ENCODE measurements at regions not wholly inside any gene's neighbourhood (a gene's known extent, or its start where the extent isn't known, plus 50 kb on each side); places are given as distances from the start of the nearest gene placed in this dataset.

DNA sequence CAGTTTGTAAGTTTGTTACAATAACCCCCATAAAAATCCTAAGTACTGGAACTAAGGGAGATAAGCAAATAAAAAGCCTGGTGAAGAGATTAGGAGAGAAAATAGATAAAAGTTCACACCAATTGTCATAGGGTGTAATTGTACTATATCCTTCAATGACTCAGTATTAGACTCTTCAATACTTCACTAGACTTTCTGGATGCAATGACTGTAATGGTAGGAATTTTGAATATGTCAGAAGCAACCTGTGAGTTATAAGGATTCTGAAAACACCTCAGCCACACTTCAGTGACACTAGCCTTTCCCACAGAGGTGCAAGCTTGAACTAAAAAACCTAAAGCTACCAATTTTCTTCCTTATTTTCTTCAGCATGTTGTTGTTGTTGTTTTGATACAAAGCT is 147.9 kb downstream of the PTGER3 start:
- H3K27me3 ChIP-seq: no peaks in the 10 kb centered on the region
- TF ChIP-seq EP300 (IDR thresholded peaks at IDR 0.05): no peak
- TF ChIP-seq POLR2A (IDR thresholded peaks at IDR 0.05): no peak
- no peak for TF ChIP-seq POLR2AphosphoS5 (IDR thresholded peaks at IDR 0.05)
- TF ChIP-seq, protein P1, sequence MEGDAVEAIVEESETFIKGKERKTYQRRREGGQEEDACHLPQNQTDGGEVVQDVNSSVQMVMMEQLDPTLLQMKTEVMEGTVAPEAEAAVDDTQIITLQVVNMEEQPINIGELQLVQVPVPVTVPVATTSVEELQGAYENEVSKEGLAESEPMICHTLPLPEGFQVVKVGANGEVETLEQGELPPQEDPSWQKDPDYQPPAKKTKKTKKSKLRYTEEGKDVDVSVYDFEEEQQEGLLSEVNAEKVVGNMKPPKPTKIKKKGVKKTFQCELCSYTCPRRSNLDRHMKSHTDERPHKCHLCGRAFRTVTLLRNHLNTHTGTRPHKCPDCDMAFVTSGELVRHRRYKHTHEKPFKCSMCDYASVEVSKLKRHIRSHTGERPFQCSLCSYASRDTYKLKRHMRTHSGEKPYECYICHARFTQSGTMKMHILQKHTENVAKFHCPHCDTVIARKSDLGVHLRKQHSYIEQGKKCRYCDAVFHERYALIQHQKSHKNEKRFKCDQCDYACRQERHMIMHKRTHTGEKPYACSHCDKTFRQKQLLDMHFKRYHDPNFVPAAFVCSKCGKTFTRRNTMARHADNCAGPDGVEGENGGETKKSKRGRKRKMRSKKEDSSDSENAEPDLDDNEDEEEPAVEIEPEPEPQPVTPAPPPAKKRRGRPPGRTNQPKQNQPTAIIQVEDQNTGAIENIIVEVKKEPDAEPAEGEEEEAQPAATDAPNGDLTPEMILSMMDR (IDR thresholded peaks at IDR 0.05): no peak
- no peak overlapping the region for H3K4me3 ChIP-seq
- no peak for DNase-seq (ENCODE audit: low spot score in 2 of 2)
- H3K9me3 ChIP-seq: no peaks in the 10 kb centered on the region
- H3K36me3 ChIP-seq: no peaks in the 10 kb centered on the region
- H3K27ac ChIP-seq: no peak overlapping the region
- H3K4me1 ChIP-seq: no peaks in the 10 kb centered on the region

DNA sequence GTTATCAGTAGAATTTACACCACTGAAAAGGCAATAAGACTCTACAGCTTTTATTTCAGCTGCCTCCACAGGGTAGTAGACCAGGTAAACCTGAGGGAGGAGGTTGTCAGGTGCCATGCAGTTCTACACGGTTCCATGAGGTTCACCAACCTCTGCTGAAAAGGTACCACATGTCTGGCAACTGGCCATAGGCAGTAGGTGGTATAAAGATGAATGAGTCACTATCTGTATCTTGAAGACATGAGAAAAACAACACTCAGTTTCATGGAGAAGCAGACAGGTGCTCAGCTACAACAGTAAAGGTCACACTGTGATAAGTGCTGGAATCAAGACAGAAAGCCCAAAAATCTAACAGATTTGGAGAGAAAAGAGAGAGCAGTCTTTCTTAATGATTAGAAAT is 145.4 kb downstream of the PTGER3 start:
- Histone ChIP-seq H3K27me3 (no peaks in the 10 kb centered on the region), H3K4me3 (no peak overlapping the region), H3K27ac (no peak overlapping the region), H3K4me1 (no peaks in the 10 kb centered on the region), H3K9me3 (no peaks in the 10 kb centered on the region), H3K36me3 (no peaks in the 10 kb centered on the region)
- DNase-seq (ENCODE audit: low spot score in 2 of 2): no peak
- WGBS: 40% methylated on average over 1 of the region's 1 CpG
- TF ChIP-seq, protein P1 (IDR thresholded peaks at IDR 0.05): no peak
- TF ChIP-seq POLR2A (IDR thresholded peaks at IDR 0.05): no peak
- no peak for TF ChIP-seq POLR2AphosphoS5 (IDR thresholded peaks at IDR 0.05)

DNA sequence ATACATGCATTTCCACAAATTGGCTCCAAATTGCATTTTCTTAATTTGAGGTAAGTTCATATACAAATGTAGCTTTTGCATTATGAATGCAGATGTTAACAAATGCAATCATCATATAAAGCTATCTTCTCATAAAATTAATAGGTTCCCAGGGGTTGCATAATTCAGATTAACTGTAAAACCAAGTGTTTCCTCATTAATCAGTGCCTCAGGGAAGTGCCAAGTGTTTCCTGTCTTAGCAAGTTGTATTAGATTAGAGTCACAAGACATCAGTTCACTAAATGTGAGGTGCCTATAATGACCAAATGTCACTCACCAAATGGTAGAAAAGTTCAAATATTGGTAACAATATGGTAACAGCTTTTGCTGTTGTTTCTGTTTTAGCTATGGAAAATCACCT is 140.8 kb downstream of the PTGER3 start:
- Histone ChIP-seq H3K4me3 (no peak overlapping the region), H3K9me3 (no peaks in the 10 kb centered on the region), H3K4me1 (no peaks in the 10 kb centered on the region), H3K36me3 (no peaks in the 10 kb centered on the region), H3K27me3 (no peaks in the 10 kb centered on the region), H3K27ac (no peak overlapping the region)
- no peak for DNase-seq (ENCODE audit: low spot score in 2 of 2)
- no peak for TF ChIP-seq POLR2AphosphoS5 (IDR thresholded peaks at IDR 0.05)
- TF ChIP-seq, protein P1 (IDR thresholded peaks at IDR 0.05): no peak
- TF ChIP-seq POLR2A (IDR thresholded peaks at IDR 0.05): no peak
- TF ChIP-seq EP300 (IDR thresholded peaks at IDR 0.05): no peak

GRCh38 chr1:70907563-70908310 is 139.9 kb downstream of the PTGER3 start:
- H3K27me3 ChIP-seq: no peaks in the 10 kb centered on the region
- no peak overlapping the region for H3K4me3 ChIP-seq
- 80% methylated on average over 8 of the region's 8 CpGs for WGBS
- H3K9me3 ChIP-seq: no peaks in the 10 kb centered on the region
- no peaks in the 10 kb centered on the region for H3K4me1 ChIP-seq
- TF ChIP-seq POLR2A (IDR thresholded peaks at IDR 0.05) (no peak), POLR2AphosphoS5 (IDR thresholded peaks at IDR 0.05) (no peak), EP300 (IDR thresholded peaks at IDR 0.05) (no peak)
- TF ChIP-seq, protein P1 (IDR thresholded peaks at IDR 0.05): no peak
- no peaks in the 10 kb centered on the region for H3K36me3 ChIP-seq
- no peak for DNase-seq (ENCODE audit: low spot score in 2 of 2)
- no peak overlapping the region for H3K27ac ChIP-seq

DNA sequence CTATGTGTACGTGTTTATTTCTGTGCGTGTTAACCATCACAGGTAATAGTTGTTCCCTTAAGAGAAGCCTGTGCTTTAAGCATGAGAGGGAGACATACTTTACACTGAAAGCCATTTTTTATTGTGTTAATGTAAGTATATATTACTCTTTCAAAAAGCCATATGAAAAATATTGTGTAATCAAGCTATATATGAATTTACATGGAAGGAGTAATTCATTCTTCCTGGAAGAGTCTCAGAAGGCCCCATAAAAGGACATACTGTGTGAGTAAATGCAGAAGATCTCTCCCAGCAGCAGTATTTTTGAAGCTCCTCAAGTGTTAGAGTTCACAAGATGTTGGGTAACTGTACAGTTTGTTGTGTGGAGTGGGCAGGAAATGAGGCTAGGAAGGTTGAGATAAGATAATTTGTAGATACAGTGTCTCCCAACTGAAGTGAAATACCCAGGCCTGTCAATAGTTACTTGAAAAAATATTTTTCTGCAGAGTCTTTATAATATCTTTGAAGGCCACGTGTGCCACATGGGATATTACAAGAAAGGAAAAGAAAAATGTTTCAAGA is 138.3 kb downstream of the PTGER3 start:
- DNase-seq (ENCODE audit: low spot score in 2 of 2): no peak
- 87% methylated on average over 3 of the region's 3 CpGs for WGBS
- no peaks in the 10 kb centered on the region for H3K4me1 ChIP-seq
- H3K9me3 ChIP-seq: no peaks in the 10 kb centered on the region
- TF ChIP-seq, protein P1 (IDR thresholded peaks at IDR 0.05): no peak
- TF ChIP-seq EP300 (IDR thresholded peaks at IDR 0.05) (no peak), POLR2AphosphoS5 (IDR thresholded peaks at IDR 0.05) (no peak), POLR2A (IDR thresholded peaks at IDR 0.05) (no peak)
- H3K27ac ChIP-seq: no peak overlapping the region
- H3K27me3 ChIP-seq: no peaks in the 10 kb centered on the region
- no peaks in the 10 kb centered on the region for H3K36me3 ChIP-seq
- no peak overlapping the region for H3K4me3 ChIP-seq

Measured in suprapubic skin (tissue), 4 donors.